Sigmoid colon (tissue), 6 donors: ENCODE measurements at regions not wholly inside any gene's neighbourhood (a gene's known extent, or its start where the extent isn't known, plus 50 kb on each side); places are given as distances from the start of the nearest gene placed in this dataset.
A peak's percentile ranks its signal among the peaks of the same experiment; 100 is the strongest.

Source experiments
- DNase-seq: peaks from one replicate; pipeline ENCODE4 v3.0.0-alpha.2; 2019
- H3K27ac ChIP-seq, 4 donors: fragments of 200-600 bp; sonication (generic); one replicate each; pipeline ENCODE4 v1.5.1; 2016 to 2019; ENCODE audit warnings: mild to moderate bottlenecking in 1 of 4
- H3K27me3 ChIP-seq, 3 donors: fragments of 200-600 bp; sonication (generic); one replicate each; pipeline ENCODE4 v1.5.1; 2019; ENCODE audit warnings: mild to moderate bottlenecking in 1 of 3
- H3K36me3 ChIP-seq, 4 donors: fragments of 200-600 bp; sonication (generic); one replicate each; pipeline ENCODE4 v1.5.1; 2016 to 2019
- H3K4me1 ChIP-seq, 4 donors: fragments of 200-600 bp; sonication (generic); one replicate each; pipeline ENCODE4 v1.5.1; 2017 to 2019
- H3K4me3 ChIP-seq, 4 donors: fragments of 200-600 bp; sonication (generic); one replicate each; pipeline ENCODE4 v1.5.1; 2017 to 2019; ENCODE audit warnings: mild to moderate bottlenecking in 2 of 4, moderate library complexity in 1 of 4
- H3K9me3 ChIP-seq, 4 donors: fragments of 200-600 bp in 3 of 4; sonication (generic) in 3 of 4; one replicate each; pipeline versions ENCODE4 v1.5.1 to v1.6.1; 2013 to 2019
- EP300 ChIP-seq, 4 donors: sonication (generic); formaldehyde crosslinking; IDR thresholded peaks; one replicate each; pipeline ENCODE4 v1.6.1; 2017; ENCODE audit warnings: antibody characterized with exemption in 4 of 4
- POLR2A ChIP-seq, 2 donors: fragments of 450-650 bp; IDR thresholded peaks; one replicate each; pipeline ENCODE4 v1.6.1; 2016; ENCODE audit warnings: antibody characterized with exemption in 2 of 2, mild to moderate bottlenecking in 2 of 2, moderate library complexity in 2 of 2
- POLR2AphosphoS5 ChIP-seq, 4 donors: sonication (generic); formaldehyde crosslinking; IDR thresholded peaks; one replicate each; pipeline ENCODE4 v1.6.1; 2017; ENCODE audit warnings: antibody characterized with exemption in 4 of 4
- WGBS, 2 donors: extraction: QIAGEN DNeasy Blood & Tissue Kit; methylation state at CpG; one replicate each; pipeline ENCODE4 v1.1.7; 2013; 5-methylcytosine and 5-hydroxymethylcytosine counted together
- intact Hi-C: fragments of 100-400 bp; cut with DNase I; formaldehyde crosslinking; loops from one replicate; pipeline ENCODE4 v1.15.1; 2023
- TF ChIP-seq, protein P1 (sequence below), 4 experiments: fragments of 450-650 bp in 3 of 4; fragments of 200-600 bp in 1 of 4; IDR thresholded peaks; one replicate each; pipeline ENCODE4 v1.5.1; 2016 to 2019; ENCODE audit warnings: antibody characterized with exemption in 4 of 4, mild to moderate bottlenecking in 3 of 4, moderate library complexity in 2 of 4
- donor health status: healthy with polysubstance abuse.
- donor health status: healthy.

DNA sequence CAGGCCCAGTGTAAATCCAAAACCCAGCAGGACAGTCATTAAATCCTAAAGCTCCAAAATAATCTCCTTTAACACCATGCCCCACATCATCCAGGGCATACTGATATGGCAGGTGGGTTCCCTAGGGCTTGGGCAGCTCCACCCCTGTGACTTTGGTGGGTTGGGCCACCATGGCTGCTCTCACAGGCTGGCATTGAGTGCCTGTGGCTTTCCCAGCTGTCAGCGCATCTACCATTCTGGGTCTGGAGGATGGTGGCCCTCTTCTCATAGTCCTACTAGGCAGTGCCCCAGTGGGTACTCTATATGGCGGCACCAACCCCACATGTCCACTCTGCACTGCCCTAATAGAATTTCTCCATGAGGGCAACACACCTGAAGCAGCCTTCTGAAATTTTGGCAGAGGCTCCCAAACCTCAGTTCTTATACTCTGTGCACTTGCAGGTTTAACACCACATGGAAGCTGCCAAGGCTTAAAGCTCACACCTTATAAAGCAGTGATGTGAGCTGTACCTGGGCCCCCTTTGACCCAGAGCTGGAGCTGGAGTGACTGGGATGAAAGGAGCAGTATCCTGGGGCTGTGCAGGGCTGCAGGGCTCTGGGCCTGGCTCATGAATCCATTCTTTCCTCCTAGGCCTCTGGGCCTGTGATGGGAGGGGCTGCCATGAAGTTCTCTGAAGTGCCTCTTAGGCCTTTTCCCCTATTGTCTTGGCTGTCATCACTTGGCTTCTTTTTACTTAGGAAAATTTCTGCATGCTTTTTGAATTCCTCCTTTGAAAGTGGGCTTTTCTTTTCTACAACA is 765.5 kb upstream of the EPHA7 start:
- Histone ChIP-seq H3K4me3 (no peak overlapping the region), H3K4me1 (no peaks in the 10 kb centered on the region), H3K27me3 (no peaks in the 10 kb centered on the region), H3K9me3 (no peaks in the 10 kb centered on the region), H3K36me3 (no peaks in the 10 kb centered on the region), H3K27ac (no peak overlapping the region)
- intact Hi-C loops, result no loop called here
- no peak for TF ChIP-seq EP300 (IDR thresholded peaks at IDR 0.05)
- no peak for TF ChIP-seq POLR2AphosphoS5 (IDR thresholded peaks at IDR 0.05)
- TF ChIP-seq POLR2A (IDR thresholded peaks at IDR 0.05), result no peak
- TF ChIP-seq, protein P1, sequence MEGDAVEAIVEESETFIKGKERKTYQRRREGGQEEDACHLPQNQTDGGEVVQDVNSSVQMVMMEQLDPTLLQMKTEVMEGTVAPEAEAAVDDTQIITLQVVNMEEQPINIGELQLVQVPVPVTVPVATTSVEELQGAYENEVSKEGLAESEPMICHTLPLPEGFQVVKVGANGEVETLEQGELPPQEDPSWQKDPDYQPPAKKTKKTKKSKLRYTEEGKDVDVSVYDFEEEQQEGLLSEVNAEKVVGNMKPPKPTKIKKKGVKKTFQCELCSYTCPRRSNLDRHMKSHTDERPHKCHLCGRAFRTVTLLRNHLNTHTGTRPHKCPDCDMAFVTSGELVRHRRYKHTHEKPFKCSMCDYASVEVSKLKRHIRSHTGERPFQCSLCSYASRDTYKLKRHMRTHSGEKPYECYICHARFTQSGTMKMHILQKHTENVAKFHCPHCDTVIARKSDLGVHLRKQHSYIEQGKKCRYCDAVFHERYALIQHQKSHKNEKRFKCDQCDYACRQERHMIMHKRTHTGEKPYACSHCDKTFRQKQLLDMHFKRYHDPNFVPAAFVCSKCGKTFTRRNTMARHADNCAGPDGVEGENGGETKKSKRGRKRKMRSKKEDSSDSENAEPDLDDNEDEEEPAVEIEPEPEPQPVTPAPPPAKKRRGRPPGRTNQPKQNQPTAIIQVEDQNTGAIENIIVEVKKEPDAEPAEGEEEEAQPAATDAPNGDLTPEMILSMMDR (IDR thresholded peaks at IDR 0.05), result no peak
- no peak for DNase-seq
- 91 to 92% methylated on average over 2 of the region's 2 CpGs for WGBS, 2 donors

DNA sequence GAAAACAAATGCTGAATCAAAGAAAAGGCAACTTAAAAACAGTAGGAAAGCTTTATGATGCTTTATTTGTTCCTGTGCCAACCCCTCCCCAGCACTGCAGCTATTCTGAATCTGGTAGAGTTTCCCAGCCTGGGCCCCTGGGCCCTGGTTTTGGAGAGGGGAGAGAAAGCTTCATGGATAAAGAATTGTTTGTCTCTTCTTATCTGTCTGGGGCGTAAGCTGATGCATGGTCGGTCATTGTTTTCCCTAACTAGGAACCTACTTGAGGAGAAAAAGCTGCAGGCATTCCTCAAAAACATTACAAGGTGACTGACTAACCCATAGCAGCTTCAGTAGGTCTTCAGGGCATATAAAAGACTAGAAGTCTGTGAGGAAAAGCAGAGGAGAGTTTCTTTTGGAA is 758.1 kb upstream of the EPHA7 start:
- TF ChIP-seq POLR2A (IDR thresholded peaks at IDR 0.05) (no peak), EP300 (IDR thresholded peaks at IDR 0.05) (no peak), POLR2AphosphoS5 (IDR thresholded peaks at IDR 0.05) (no peak)
- TF ChIP-seq, protein P1 (IDR thresholded peaks at IDR 0.05), result no peak
- peak overlapping the region in 1 of 4 donors; percentile 20 for H3K27ac ChIP-seq
- H3K36me3 ChIP-seq, result no peaks in the 10 kb centered on the region
- H3K27me3 ChIP-seq, result no peaks in the 10 kb centered on the region
- WGBS, 2 donors, result 49 to 63% methylated on average over 2 of the region's 2 CpGs
- H3K4me1 ChIP-seq, result peaks cover 0 to 12% (median 0%) of the 10 kb centered on the region in 4 donors
- H3K4me3 ChIP-seq, result no peak overlapping the region
- intact Hi-C loops, result no loop called here
- DNase-seq, result no peak
- H3K9me3 ChIP-seq, result peaks cover 0 to 2% (median 0%) of the 10 kb centered on the region in 4 donors

DNA sequence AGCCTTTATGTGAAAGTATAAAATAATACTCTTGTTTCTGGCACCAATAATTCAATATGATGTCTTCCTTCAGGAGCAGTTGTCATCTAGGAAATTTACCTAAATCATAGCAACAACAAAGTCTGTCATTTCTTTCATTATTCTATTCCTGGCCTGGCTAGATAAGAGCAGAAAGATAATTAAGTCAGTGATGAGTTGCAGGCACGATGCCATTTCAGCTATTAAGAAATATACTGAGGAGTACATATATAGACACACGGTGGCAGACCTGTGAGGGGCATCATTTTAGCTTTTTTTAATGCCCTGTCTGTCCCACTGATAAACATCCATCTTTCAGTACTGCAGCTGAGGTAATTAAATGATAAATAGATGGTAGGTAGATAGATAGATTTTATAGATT is 756.1 kb upstream of the EPHA7 start:
- no peaks in the 10 kb centered on the region for H3K36me3 ChIP-seq

DNA sequence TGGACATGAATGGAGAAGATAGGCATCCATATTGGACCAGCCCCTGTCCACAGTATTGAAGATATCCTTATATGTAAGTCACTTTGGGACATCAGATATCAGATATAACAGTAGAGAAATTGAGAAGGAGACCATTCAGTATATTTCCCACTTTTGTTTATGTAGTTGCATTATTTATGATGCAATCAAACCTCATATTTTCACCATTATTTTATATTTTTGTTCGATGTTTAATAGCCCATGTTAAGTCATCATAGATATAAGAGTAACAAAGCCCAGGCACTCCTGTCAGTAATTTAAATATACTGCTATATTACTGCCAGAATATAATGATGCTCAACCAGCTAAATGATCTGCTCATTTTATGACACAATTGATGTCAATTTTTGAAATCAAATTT is 744.5 kb upstream of the EPHA7 start:
- DNase-seq, result no peak
- Histone ChIP-seq H3K4me1 (no peaks in the 10 kb centered on the region), H3K4me3 (no peak overlapping the region), H3K9me3 (no peaks in the 10 kb centered on the region), H3K36me3 (no peaks in the 10 kb centered on the region), H3K27me3 (no peaks in the 10 kb centered on the region), H3K27ac (no peak overlapping the region)
- intact Hi-C loops, result no loop called here
- no peak for TF ChIP-seq POLR2A (IDR thresholded peaks at IDR 0.05)
- TF ChIP-seq EP300 (IDR thresholded peaks at IDR 0.05), result no peak
- TF ChIP-seq POLR2AphosphoS5 (IDR thresholded peaks at IDR 0.05), result no peak
- TF ChIP-seq, protein P1 (IDR thresholded peaks at IDR 0.05), result no peak
- WGBS, 2 donors, result 91 to 92% methylated on average over 1 of the region's 1 CpG

More for the DNA sequence above, 756.1 kb upstream of the EPHA7 start:
- Histone ChIP-seq H3K9me3 (peaks cover 0 to 2% (median 0%) of the 10 kb centered on the region in 4 donors), H3K4me1 (peaks cover 0 to 12% (median 0%) of the 10 kb centered on the region in 4 donors), H3K27ac (no peak overlapping the region), H3K27me3 (no peaks in the 10 kb centered on the region), H3K4me3 (no peak overlapping the region)
- TF ChIP-seq POLR2AphosphoS5 (IDR thresholded peaks at IDR 0.05) (no peak), POLR2A (IDR thresholded peaks at IDR 0.05) (no peak), EP300 (IDR thresholded peaks at IDR 0.05) (no peak)
- TF ChIP-seq, protein P1 (IDR thresholded peaks at IDR 0.05), result no peak
- no peak for DNase-seq
- 82 to 83% methylated on average over 2 of the region's 2 CpGs for WGBS, 2 donors
- intact Hi-C loops, result no loop called here
